DOHH2 (cell line): ENCODE measurements at regions not wholly inside any gene's neighbourhood (a gene's known extent, or its start where the extent isn't known, plus 50 kb on each side); places are given as distances from the start of the nearest gene placed in this dataset.

Source experiments
- EZH2phosphoT487 ChIP-seq: fragments of 200-600 bp; sonication (generic); IDR thresholded peaks from 2 replicates; pipeline ENCODE4 v1.6.1; 2017; ENCODE audit warnings: borderline replicate concordance, mild to moderate bottlenecking, antibody characterized with exemption, low read length, moderate library complexity, mixed read lengths
- TF ChIP-seq, protein P1 (sequence below): fragments of 200-600 bp; sonication (generic); IDR thresholded peaks from one replicate; pipeline ENCODE4 v1.5.1; 2014; ENCODE audit warnings: antibody characterized with exemption, mild to moderate bottlenecking, low read depth, low read length; ENCODE audit not compliant: poor library complexity, severe bottlenecking

DNA sequence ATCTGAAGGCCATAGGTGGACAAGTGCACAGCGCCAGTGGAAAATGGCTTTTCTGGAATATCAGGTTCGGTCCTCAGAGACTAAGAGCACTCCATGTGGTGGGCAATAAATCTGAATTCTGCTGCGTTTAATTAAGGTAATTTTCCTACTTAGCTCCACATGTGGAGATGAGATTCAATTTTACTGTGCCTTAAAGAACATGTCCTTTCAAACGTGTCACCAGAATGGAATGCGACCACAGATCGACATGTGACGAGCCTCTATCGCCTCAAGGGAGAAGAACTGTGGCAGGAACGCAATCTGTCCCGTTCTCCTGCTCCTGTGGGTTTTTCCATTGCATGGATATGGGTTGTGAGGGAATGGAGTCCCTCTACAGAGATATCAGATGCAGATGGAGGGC lies 205.3 kb upstream of the ZNF32 start:
- TF ChIP-seq, protein P1, sequence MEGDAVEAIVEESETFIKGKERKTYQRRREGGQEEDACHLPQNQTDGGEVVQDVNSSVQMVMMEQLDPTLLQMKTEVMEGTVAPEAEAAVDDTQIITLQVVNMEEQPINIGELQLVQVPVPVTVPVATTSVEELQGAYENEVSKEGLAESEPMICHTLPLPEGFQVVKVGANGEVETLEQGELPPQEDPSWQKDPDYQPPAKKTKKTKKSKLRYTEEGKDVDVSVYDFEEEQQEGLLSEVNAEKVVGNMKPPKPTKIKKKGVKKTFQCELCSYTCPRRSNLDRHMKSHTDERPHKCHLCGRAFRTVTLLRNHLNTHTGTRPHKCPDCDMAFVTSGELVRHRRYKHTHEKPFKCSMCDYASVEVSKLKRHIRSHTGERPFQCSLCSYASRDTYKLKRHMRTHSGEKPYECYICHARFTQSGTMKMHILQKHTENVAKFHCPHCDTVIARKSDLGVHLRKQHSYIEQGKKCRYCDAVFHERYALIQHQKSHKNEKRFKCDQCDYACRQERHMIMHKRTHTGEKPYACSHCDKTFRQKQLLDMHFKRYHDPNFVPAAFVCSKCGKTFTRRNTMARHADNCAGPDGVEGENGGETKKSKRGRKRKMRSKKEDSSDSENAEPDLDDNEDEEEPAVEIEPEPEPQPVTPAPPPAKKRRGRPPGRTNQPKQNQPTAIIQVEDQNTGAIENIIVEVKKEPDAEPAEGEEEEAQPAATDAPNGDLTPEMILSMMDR: no peak
- TF ChIP-seq EZH2phosphoT487: no peak
